OCI-LY3 (cell line): ENCODE measurements at regions not wholly inside any gene's neighbourhood (a gene's known extent, or its start where the extent isn't known, plus 50 kb on each side); places are given as distances from the start of the nearest gene placed in this dataset.

Experiments used
- EZH2phosphoT487 ChIP-seq: fragments of 200-600 bp; shearing (Covaris generic); IDR thresholded peaks from 2 replicates; pipeline ENCODE4 v1.6.1; 2018; ENCODE audit warnings: antibody characterized with exemption, mixed run types, low read depth
- TF ChIP-seq, protein P1 (sequence below): fragments of 200-600, 300-600 bp; sonication (generic); IDR thresholded peaks from 2 replicates; pipeline ENCODE4 v1.5.1; 2014; ENCODE audit warnings: antibody characterized with exemption, low read length, low read depth

DNA sequence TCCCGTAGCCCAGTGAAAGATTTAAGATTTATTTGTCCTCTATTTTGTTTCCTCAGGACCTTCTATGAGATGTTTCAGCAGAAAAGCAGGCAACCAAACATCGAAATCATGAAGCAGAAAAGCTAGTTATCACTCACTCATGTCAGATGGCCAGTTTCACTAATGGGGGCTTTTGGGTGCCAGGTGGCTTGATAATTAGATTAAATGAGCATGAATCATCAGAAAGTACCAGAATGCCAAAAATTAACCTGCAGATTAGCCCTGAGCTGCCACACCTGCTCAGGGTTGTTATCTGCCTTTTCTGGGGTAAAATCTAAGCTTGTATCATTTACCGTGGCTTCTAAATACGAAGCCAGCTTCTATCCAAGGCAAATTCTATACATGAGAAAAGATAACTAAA is 1017.5 kb downstream of the XPNPEP1 start:
- TF ChIP-seq, protein P1, sequence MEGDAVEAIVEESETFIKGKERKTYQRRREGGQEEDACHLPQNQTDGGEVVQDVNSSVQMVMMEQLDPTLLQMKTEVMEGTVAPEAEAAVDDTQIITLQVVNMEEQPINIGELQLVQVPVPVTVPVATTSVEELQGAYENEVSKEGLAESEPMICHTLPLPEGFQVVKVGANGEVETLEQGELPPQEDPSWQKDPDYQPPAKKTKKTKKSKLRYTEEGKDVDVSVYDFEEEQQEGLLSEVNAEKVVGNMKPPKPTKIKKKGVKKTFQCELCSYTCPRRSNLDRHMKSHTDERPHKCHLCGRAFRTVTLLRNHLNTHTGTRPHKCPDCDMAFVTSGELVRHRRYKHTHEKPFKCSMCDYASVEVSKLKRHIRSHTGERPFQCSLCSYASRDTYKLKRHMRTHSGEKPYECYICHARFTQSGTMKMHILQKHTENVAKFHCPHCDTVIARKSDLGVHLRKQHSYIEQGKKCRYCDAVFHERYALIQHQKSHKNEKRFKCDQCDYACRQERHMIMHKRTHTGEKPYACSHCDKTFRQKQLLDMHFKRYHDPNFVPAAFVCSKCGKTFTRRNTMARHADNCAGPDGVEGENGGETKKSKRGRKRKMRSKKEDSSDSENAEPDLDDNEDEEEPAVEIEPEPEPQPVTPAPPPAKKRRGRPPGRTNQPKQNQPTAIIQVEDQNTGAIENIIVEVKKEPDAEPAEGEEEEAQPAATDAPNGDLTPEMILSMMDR, result no peak
- no peak for TF ChIP-seq EZH2phosphoT487
